ENCODE measurements at regions not wholly inside any gene's neighbourhood (a gene's known extent, or its start where the extent isn't known, plus 50 kb on each side); places are given as distances from the start of the nearest gene placed in this dataset.
A peak's percentile ranks its signal among the peaks of the same experiment; 100 is the strongest.

- Mint-ChIP-seq H3K27me3 (ENCODE audit: low read depth) (no peaks in the 10 kb centered on the region), H3K4me1 (peaks cover 39% of the 10 kb centered on the region), H3K9me3 (no peaks in the 10 kb centered on the region), H3K36me3 (no peaks in the 10 kb centered on the region), H3K27ac (no peak overlapping the region), H3K4me3 (peak overlapping the region; percentile 51)
- POLR2A ChIA-PET: no interaction called here
- TF ChIP-seq HMGXB4 (CRISPR knock-in tag; IDR thresholded peaks at IDR 0.05) (no peak), NR2C2 (CRISPR knock-in tag; IDR thresholded peaks at IDR 0.05) (no peak), NFATC4 (CRISPR knock-in tag; IDR thresholded peaks at IDR 0.05) (no peak), ZNF512 (CRISPR knock-in tag; IDR thresholded peaks at IDR 0.05; ENCODE audit: borderline replicate concordance) (no peak), ZNF219 (CRISPR knock-in tag; IDR thresholded peaks at IDR 0.05; ENCODE audit: borderline replicate concordance) (no peak), ZNF317 (CRISPR knock-in tag; IDR thresholded peaks at IDR 0.05; ENCODE audit: borderline replicate concordance, low read depth) (no peak), ZSCAN18 (CRISPR knock-in tag; IDR thresholded peaks at IDR 0.05) (no peak), FOXP1 (CRISPR knock-in tag; IDR thresholded peaks at IDR 0.05; ENCODE audit: borderline replicate concordance) (no peak), ZNF532 (CRISPR knock-in tag; IDR thresholded peaks at IDR 0.05; ENCODE audit: borderline replicate concordance) (no peak), FOXK1 (CRISPR knock-in tag; IDR thresholded peaks at IDR 0.05) (no peak), CREM (CRISPR knock-in tag; IDR thresholded peaks at IDR 0.05) (no peak)
- TF ChIP-seq, protein P1, sequence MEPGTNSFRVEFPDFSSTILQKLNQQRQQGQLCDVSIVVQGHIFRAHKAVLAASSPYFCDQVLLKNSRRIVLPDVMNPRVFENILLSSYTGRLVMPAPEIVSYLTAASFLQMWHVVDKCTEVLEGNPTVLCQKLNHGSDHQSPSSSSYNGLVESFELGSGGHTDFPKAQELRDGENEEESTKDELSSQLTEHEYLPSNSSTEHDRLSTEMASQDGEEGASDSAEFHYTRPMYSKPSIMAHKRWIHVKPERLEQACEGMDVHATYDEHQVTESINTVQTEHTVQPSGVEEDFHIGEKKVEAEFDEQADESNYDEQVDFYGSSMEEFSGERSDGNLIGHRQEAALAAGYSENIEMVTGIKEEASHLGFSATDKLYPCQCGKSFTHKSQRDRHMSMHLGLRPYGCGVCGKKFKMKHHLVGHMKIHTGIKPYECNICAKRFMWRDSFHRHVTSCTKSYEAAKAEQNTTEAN (CRISPR knock-in tag; IDR thresholded peaks at IDR 0.05): no peak
- ATAC-seq: no peak
- no peak for DNase-seq (ENCODE audit: low spot score)
- CTCF ChIA-PET: interaction anchor here (1.2 kb wide), 1 partner anchor 13 kb away, joined by 4 read pairs; no protein-coding TSS in a partner anchor
Observed at GRCh38 chr15:59905176-59905575, 98.9 kb upstream of the FOXB1 start.

DNA sequence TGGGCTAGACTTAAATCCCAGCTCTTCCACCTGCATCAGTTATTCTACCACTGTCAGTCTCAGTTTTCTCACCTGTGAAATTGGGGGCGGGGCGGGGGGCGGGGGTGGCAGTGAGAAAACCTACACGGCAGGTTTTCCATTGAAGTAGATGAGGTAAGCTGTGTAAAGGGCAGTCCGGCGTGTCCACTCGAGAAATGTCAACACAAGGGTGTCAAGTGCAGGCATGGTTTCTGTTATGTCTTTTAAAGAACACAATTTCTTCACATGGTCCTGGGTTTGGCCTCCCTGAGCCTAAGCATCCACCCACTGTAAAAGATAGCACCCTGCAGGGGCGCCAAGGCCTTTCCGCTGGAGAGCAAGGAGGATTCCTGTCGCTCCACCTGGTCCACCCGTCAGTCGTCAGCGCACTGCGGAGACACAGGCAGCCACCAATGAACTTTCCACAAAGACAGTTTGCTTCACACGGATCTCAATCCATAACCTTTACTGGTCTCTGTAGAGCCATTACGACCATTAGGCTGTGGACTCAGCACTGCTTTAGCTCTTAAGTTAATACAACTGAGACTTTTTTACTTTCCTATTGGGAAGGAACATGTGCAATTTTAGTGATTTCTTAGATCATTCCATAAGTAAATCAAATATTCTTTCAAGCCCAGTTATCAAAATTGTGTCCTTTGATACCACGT lies 99.5 kb upstream of the FOXB1 start:
- ATAC-seq (peak; percentile 90), DNase-seq (ENCODE audit: low spot score) (peak; percentile 43)
- Mint-ChIP-seq H3K27ac (no peak overlapping the region; the same call in 1 of the 2 replicates), H3K4me3 (peak overlapping the region; percentile 51), H3K27me3 (ENCODE audit: low read depth) (no peaks in the 10 kb centered on the region), H3K9me3 (no peaks in the 10 kb centered on the region), H3K36me3 (no peaks in the 10 kb centered on the region), H3K4me1 (peaks cover 35% of the 10 kb centered on the region)
- POLR2A ChIA-PET: no interaction called here
- TF ChIP-seq ZNF219 (CRISPR knock-in tag; IDR thresholded peaks at IDR 0.05; ENCODE audit: borderline replicate concordance) (no peak), MAX (CRISPR knock-in tag; IDR thresholded peaks at IDR 0.05) (0 out of 2 replicates have a peak, but pooled peaks have one; percentile 25)
- CTCF ChIA-PET: interaction anchor here (0.8 to 1.2 kb wide), 3 partner anchors 13 to 175 kb away, joined by 3 to 5 read pairs (median 4); no protein-coding TSS in a partner anchor

Measured in WTC11 (cell line).